GM19328 (cell line): ENCODE measurements at regions not wholly inside any gene's neighbourhood (a gene's known extent, or its start where the extent isn't known, plus 50 kb on each side); places are given as distances from the start of the nearest gene placed in this dataset.
"Not testable (repeated sequence)": the region's sequence is repeated elsewhere in the genome, so short reads cannot be mapped to it uniquely, and the experiment has no call there.

Experiments used
- ATAC-seq: cut with Tn5 transposase; IDR thresholded peaks from one replicate; pipeline ENCODE4 v1.9.1; 2021; ENCODE audit warnings: mild to moderate bottlenecking, moderate library complexity; ENCODE audit not compliant: unreplicated experiment

GRCh38 chr22:22193923-22194322 is 50.7 kb upstream of the VPREB1 start:
- ATAC-seq, result no peak

GRCh38 chr22:22193462-22193861 is 51.1 kb upstream of the VPREB1 start:
- not testable (repeated sequence) for ATAC-seq

DNA sequence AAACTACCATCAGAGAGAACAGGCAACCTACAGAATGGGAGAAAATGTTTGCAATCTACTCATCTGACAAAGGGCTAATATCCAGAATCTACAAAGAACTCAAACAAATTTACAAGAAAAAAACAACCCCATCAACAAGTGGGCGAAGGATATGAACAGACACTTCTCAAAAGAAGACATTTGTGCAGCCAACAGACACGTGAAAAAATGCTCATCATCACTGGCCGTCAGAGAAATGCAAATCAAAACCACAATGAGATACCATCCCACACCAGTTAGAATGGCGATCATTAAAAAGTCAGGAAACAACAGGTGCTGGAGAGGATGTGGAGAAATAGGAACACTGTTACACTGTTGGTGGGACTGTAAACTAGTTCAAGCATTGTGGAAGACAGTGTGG is 51.6 kb upstream of the VPREB1 start:
- not testable (repeated sequence) for ATAC-seq

DNA sequence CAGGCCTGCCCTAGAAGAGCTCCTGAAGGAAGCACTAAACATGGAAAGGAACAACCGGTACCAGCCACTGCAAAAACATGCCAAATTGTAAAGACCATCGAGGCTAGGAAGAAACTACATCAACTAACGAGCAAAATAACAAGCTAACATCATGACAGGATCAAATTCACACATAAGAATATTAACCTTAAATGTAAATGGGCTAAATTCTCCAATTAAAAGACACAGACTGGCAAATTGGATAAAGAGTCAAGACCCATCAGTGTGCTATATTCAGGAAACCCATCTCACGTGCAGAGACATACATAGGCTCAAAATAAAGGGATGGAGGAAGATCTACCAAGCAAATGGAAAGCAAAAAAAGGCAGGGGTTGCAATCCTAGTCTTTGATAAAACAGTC is 54.8 kb upstream of the VPREB1 start:
- ATAC-seq, result not testable (repeated sequence)

DNA sequence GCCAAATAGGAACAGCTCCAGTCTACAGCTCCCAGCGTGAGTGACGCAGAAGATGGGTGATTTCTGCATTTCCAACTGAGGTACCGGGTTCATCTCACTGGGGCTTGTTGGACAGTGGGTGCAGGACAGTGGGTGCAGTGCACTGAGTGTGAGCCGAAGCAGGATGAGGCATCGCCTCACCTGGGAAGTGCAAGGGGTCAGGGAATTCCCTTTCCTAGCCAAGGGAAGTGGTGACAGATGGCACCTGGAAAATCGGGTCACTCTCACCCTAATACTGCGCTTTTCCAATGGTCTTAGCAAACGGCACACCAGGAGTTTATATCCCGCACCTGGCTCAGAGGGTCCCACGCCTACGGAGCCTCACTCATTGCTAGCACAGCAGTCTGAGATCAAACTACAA is 56.7 kb upstream of the VPREB1 start:
- ATAC-seq, result not testable (repeated sequence)

GRCh38 chr22:22187299-22187698 is 57.3 kb upstream of the VPREB1 start:
- no peak for ATAC-seq

DNA sequence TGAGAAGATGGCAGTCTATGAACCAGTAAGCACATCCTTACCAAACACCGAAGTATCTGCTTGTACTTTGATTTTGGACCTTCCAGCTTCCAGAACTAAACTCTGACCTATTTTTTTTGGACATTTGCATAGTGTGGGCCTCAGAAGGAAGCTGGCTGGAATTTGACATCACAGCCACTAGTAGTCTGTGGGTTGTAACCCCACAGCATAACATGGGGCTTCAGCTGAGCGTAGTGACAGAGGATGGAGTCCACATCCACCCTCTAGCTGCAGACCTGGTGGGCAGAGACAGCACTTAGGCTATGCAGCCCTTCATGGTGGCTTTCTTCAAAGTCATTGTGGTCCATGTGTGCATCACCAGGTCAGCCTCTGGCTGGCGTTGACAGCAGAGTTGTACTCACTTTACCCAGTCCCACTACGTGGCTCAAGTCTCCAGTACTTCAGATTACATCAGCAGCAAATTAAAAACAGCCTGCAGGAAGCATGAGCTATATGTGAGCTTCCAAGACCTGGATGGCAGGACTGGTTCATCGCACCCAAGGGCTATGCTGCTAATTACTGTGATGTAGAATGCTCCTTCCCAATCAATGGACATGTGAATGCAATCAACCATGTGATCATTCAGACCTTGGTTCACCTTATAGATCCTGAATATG is 58.6 kb upstream of the VPREB1 start:
- no peak for ATAC-seq

DNA sequence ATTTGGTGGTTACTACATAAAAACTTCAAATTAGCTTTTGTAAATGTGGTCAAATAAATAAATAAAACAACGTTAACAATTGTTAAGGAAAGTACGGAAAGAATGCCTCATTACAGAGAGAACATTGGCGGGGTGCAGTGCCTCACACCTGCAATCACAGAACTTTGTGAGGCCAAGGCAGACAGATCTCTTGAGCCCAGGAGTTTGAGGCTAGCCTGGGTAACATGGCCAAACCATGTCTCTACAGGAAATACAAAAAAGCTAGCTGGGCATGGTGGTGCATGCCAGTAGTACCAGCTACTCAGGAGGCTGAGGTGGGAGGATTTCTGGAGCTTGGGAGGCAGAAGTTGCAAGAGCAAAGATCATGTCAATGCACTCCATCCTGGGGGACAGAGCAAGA is 59.4 kb upstream of the VPREB1 start:
- no peak for ATAC-seq

DNA sequence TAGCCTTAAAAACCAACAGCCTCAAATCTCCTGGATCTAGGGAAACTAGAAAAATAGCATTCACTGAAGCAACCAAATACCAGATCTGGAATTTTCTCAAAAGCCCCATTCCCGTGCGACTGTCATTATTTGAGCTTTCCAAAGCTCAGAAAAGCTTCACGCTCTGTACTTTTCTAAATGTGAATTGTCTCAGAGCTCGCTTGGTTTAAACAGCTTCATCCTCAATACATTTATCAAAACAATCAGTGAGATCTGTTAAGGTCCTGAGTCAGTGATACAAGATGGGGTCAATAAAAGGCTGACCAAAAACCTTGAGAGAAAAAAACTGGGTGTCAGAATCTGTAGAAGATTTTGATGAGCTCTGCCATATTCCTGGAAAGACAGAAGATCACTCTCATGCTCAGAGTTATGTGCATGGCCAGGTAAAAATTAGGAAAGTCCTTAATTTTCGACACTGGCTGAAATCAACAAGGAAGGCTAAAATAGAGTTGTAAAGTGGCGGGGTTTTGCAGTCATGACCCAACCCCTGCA is 60.2 kb upstream of the VPREB1 start:
- no peak for ATAC-seq

DNA sequence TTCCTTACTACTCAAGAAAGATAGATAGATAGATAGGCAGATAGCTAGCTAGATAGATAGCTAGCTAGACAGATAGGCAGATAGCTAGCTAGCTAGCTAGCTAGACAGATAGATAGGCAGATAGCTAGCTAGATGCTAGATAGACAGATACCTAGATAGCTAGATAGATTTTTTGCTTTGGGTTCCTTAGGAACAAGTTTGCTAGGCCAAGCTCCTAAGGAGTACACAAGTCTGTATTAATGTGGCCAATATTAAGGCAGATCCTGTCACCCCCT is 61.7 kb upstream of the VPREB1 start:
- no peak for ATAC-seq

- no peak for ATAC-seq
These were observed 62.2 kb upstream of the VPREB1 start for GRCh38 chr22:22182218-22182989.

DNA sequence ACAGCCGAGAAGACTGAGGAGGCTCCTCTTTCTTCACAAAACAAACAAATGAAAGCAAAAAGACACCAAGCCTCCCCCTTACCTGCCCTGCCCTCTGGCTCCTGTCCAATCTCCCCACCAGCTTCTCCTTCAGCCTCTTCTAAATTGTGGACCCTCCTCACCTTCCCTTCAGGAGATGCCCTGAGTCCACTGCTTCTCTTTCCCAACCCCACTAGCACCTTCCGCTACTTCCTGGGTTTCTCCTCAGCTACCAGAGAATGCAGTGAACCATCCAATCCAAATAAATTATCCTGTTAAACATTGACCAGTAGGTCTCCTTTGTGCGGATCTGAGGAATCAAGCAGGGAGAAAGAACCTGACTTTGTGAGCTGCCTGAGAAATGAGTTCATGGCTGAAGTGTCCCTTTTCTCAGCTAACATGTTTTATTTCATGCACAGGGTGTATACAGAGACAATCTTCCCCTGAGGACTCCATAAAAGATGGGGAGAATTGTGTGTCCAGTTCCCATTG is 63.2 kb upstream of the VPREB1 start:
- no peak for ATAC-seq

DNA sequence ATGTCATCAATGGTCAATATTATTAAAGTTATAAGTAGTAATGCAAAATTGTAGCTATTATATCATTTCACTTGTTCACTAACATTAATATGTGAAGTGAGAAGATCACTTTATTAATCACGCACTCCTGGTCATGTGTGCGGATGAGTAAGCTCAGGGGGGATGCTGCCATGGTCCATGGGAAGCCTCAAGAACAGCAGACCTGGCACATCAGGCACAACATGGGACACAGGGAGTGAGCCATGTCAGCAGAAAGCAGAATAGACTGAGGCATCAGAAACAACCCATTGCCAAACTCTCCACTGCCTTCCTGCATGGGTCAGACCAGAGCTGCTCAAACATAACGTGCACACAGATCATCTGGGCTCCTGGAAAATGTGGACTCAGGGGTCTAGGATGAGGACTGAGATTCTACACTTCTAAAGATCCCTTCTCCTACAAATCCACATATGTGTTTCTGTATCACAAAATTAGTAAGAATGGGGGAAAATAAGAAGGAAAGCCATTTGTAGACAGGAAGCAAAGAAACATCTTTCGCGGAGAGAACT is 63.8 kb upstream of the VPREB1 start:
- no peak for ATAC-seq

- no peak for ATAC-seq
These were observed 64.7 kb upstream of the VPREB1 start for GRCh38 chr22:22179858-22180257.

GRCh38 chr22:22178992-22179391 is 65.6 kb upstream of the VPREB1 start:
- ATAC-seq, result no peak

GRCh38 chr22:22178355-22178965 is 66.1 kb upstream of the VPREB1 start:
- no peak for ATAC-seq

DNA sequence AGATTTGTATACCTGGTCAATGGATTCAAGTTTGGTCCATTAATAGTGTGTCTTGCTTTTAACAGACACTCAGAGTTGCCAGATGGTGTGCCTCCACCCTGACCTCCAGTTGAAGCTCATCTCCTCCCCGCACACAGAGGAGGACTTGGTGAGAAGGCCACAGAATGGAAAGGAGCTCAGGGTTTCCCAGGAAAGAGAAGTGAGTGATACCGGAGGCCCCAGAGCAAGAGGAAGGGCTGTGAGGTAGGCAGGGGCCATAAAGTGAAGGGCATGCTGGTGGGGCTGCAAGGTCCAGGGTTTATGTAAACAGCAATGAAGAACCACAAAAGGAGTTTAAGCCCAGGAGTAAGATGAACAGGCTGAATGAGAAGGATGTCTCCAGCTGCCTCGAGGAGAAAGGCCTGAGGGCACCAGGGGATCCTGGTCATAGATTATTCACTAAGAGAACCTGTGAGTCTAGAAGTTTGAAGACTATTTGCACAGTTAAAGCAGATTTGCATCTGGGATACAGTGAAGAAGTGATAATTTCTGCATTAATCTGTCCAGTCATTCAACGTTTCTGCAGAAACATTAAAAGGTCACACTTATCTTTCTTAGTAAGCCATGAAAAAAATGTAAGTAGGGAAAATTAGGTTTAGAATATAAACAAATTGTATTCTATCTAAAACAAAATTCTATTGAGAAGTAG is 67.5 kb upstream of the VPREB1 start:
- ATAC-seq, result no peak

DNA sequence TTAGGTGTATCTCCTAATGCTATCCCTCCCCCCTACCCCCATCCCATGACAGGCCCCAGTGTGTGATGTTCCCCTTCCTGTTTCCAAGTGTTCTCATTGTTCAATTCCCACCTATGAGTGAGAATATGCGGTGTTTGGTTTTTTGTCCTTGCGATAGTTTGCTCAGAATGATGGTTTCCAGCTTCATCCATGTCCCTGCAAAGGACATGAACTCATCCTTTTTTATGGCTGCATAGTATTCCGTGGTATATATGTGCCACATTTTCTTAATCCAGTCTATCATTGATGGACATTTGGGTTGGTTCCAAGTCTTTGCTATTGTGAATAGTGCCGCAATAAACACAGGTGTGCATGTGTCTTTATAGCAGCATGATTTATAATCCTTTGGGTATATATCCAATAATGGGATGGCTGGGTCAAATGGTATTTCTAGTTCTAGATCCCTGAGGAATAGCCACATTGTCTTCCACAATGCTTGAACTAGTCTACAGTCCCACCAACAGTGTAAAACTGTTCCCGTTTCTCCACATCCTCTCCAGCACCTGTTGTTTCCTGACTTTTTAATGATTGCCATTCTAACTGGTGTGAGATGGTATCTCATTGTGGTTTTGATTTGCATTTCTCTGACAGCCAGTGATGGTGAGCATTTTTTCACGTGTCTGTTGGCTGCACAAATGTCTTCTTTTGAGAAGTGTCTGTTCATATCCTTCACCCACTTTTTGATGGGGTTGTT is 71.5 kb upstream of the VPREB1 start:
- ATAC-seq, result not testable (repeated sequence)

- ATAC-seq, result no peak
These were observed 73.0 kb upstream of the VPREB1 start for GRCh38 chr22:22171357-22172218.
